NB4 (cell line): ENCODE measurements at regions not wholly inside any gene's neighbourhood (a gene's known extent, or its start where the extent isn't known, plus 50 kb on each side); places are given as distances from the start of the nearest gene placed in this dataset.

ENCODE experiments used
- CTCF ChIP-seq: IDR thresholded peaks from one replicate; pipeline ENCODE4 v1.5.1; 2012; ENCODE audit warnings: low read depth, low read length
- POLR2A ChIP-seq: IDR thresholded peaks from 2 replicates; pipeline ENCODE4 v1.6.1; 2011; ENCODE audit warnings: mild to moderate bottlenecking; ENCODE audit not compliant: insufficient read length; ENCODE audit errors: extremely low read depth

- TF ChIP-seq CTCF, result no peak
- TF ChIP-seq POLR2A, result no peak
Observed at GRCh38 chr9:120001536-120001935, 578.4 kb downstream of the CDK5RAP2 start.
